Thyroid gland (tissue), 4 donors: ENCODE measurements at regions not wholly inside any gene's neighbourhood (a gene's known extent, or its start where the extent isn't known, plus 50 kb on each side); places are given as distances from the start of the nearest gene placed in this dataset.

Experiments
- POLR2A ChIP-seq, 2 donors: fragments of 450-650 bp; IDR thresholded peaks; one replicate each; pipeline ENCODE4 v1.6.1; 2017; ENCODE audit warnings: antibody characterized with exemption in 2 of 2, mild to moderate bottlenecking in 2 of 2, moderate library complexity in 1 of 2
- TF ChIP-seq, protein P1 (sequence below), 6 experiments: fragments of 200-600 bp in 3 of 6; fragments of 450-650 bp in 3 of 6; sonication (generic) in 3 of 6; IDR thresholded peaks; one replicate each; pipeline ENCODE4 v1.5.1; 2016 to 2019; ENCODE audit warnings: antibody characterized with exemption in 6 of 6, mild to moderate bottlenecking in 2 of 6, inconsistent platforms in 1 of 6, moderate library complexity in 1 of 6

DNA sequence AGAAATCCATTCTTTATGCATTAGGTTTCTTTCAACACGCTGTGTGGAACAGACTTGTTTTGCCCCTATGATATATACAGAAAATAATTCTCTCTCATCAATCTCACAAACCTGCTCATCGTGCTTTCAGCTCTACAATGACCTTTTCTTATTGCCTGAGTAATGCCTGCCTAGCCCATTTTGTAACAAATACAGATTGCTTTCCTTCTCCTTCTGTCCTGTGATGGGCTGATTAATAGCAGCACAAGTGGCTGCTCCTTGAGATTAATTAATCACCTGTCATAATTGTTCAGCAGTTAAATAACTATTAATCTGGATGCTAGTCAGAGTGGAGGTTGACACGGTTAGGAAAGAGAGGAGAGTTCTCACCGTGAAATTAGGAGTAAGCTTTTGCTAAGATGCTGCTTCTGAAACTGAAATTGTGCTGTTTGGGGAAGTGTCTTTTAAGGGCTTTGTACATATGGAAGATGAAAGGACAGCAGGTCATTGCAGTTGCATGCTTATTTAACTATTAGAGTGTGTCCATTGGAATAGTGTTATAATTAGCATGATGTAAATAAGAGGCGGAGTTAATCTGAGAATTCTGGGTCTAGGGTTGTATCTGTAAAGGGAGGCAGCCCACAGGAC lies 1430.5 kb downstream of the FAM181B start:
- TF ChIP-seq, protein P1, sequence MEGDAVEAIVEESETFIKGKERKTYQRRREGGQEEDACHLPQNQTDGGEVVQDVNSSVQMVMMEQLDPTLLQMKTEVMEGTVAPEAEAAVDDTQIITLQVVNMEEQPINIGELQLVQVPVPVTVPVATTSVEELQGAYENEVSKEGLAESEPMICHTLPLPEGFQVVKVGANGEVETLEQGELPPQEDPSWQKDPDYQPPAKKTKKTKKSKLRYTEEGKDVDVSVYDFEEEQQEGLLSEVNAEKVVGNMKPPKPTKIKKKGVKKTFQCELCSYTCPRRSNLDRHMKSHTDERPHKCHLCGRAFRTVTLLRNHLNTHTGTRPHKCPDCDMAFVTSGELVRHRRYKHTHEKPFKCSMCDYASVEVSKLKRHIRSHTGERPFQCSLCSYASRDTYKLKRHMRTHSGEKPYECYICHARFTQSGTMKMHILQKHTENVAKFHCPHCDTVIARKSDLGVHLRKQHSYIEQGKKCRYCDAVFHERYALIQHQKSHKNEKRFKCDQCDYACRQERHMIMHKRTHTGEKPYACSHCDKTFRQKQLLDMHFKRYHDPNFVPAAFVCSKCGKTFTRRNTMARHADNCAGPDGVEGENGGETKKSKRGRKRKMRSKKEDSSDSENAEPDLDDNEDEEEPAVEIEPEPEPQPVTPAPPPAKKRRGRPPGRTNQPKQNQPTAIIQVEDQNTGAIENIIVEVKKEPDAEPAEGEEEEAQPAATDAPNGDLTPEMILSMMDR (IDR thresholded peaks at IDR 0.05), result no peak
- no peak for TF ChIP-seq POLR2A (IDR thresholded peaks at IDR 0.05)
